GM12878 (cell line): ENCODE measurements at regions not wholly inside any gene's neighbourhood (a gene's known extent, or its start where the extent isn't known, plus 50 kb on each side); places are given as distances from the start of the nearest gene placed in this dataset.

Experiments
- ATAC-seq: fragments of 200-7000 bp; cut with Tn5 transposase; 3 replicates; pipeline ENCODE4 v1.9.1; 2020; ENCODE audit warnings: mild to moderate bottlenecking, moderate library complexity
- BruUV-seq: library from RNA; stranded (reverse); fragments of 400-500 nt; replicated peaks from 2 replicates; lab custom pipeline; 2021; lab: Mats Ljungman, UMichigan
- CTCF ChIA-PET: fragments of 300-600 bp; sonication (Branson Sonifier 250); formaldehyde crosslinking; extraction: SDS; loops from one replicate; lab custom pipeline; 2021; ENCODE audit warnings: inconsistent platforms; lab: Yijun Ruan, JAX
- POLR2A ChIA-PET: fragments of 350-600 bp; formaldehyde crosslinking; extraction: SDS; loops from one replicate; lab custom pipeline; 2021; ENCODE audit warnings: inconsistent platforms; lab: Charles Lee
- RAD21 ChIA-PET: fragments of 300-600 bp; sonication (Branson Sonifier 250); formaldehyde crosslinking; loops from one replicate; lab custom pipeline; 2023; ENCODE audit warnings: antibody characterized with exemption; ENCODE audit not compliant: unreplicated experiment; lab: Charles Lee
- SMC1A ChIA-PET: fragments of 300-600 bp; sonication (Branson Sonifier 250); formaldehyde crosslinking; loops from one replicate; lab custom pipeline; 2023; ENCODE audit not compliant: unreplicated experiment, uncharacterized antibody; lab: Charles Lee
- DNase-seq: peaks from one replicate; pipeline ENCODE4 v3.0.0-alpha.2; 2011; ENCODE audit warnings: low read depth, low spot score
- FAIRE-seq: peaks from 3 replicates; lab custom pipeline; 2011; peaks lifted over from hg19 to GRCh38; lab: Jason Lieb, UNC
- H2AFZ ChIP-seq: 2 replicates; pipeline ENCODE4 v1.6.0; 2011; ENCODE audit warnings: low read depth, low read length, control low read depth; ENCODE audit not compliant: control insufficient read depth
- H3K27ac ChIP-seq: 2 replicates; pipeline ENCODE4 v1.5.1; 2011; ENCODE audit warnings: control low read depth; ENCODE audit not compliant: control insufficient read depth, insufficient read depth
- H3K27me3 ChIP-seq, 2 experiments: replicated peaks in 1 of 2; 2 replicates each; pipeline versions ENCODE4 v1.6.0 to v1.6.1; 2011; ENCODE audit warnings: low read length in 1 of 2; ENCODE audit not compliant: control insufficient read depth in 2 of 2, insufficient read depth in 2 of 2
- H3K36me3 ChIP-seq, 2 experiments: 2 replicates each; pipeline ENCODE4 v1.5.1; 2011; ENCODE audit warnings: low read length in 1 of 2; ENCODE audit not compliant: control insufficient read depth in 2 of 2, insufficient read depth in 2 of 2
- H3K4me1 ChIP-seq: 2 replicates; pipeline ENCODE4 v1.6.1; 2011; ENCODE audit warnings: mild to moderate bottlenecking, low read length, moderate library complexity, mixed read lengths; ENCODE audit not compliant: control insufficient read depth, insufficient read depth
- H3K4me2 ChIP-seq: 2 replicates; pipeline ENCODE4 v1.6.0; 2011; ENCODE audit warnings: control low read depth; ENCODE audit not compliant: control insufficient read depth, insufficient read depth
- H3K4me3 ChIP-seq: fragments of 200-600 bp; sonication (generic); 2 replicates; pipeline ENCODE4 v1.5.1; 2016
- H3K79me2 ChIP-seq: 2 replicates; pipeline ENCODE4 v1.6.0; 2011; ENCODE audit warnings: low read length; ENCODE audit not compliant: control insufficient read depth, insufficient read depth
- H3K9ac ChIP-seq: 2 replicates; pipeline ENCODE4 v1.8.0; 2011; ENCODE audit warnings: low read length, control low read depth, mixed read lengths; ENCODE audit not compliant: control insufficient read depth, insufficient read depth
- H3K9me3 ChIP-seq: replicated peaks from 3 replicates; pipeline ENCODE4 v1.5.1; 2011; ENCODE audit warnings: mild to moderate bottlenecking, low read length; ENCODE audit not compliant: control insufficient read depth, insufficient read depth
- H4K20me1 ChIP-seq: 2 replicates; pipeline ENCODE4 v1.6.0; 2011; ENCODE audit not compliant: control insufficient read depth, insufficient read depth
- BHLHE40 ChIP-seq, 2 experiments: fragments of 450-650 bp in 1 of 2; IDR thresholded peaks; 2 replicates each; pipeline ENCODE4 v1.6.1; 2011 to 2017; ENCODE audit warnings: low read depth in 2 of 2, borderline replicate concordance in 1 of 2, improper control_type of control experiment in 1 of 2, low read length in 1 of 2, mild to moderate bottlenecking in 1 of 2
- E2F4 ChIP-seq: IDR thresholded peaks from 2 replicates; pipeline ENCODE4 v1.6.1; 2012; ENCODE audit warnings: low read depth, low read length, improper control_type of control experiment
- ESRRA ChIP-seq: IDR thresholded peaks from 2 replicates; pipeline ENCODE4 v1.6.1; 2012; ENCODE audit warnings: mild to moderate bottlenecking, low read length, improper control_type of control experiment
- GATAD2B ChIP-seq: fragments of 450-650 bp; conservative IDR thresholded peaks from 2 replicates; pipeline ENCODE4 v1.6.1; 2017; ENCODE audit warnings: low read depth, mild to moderate bottlenecking, moderate library complexity
- HCFC1 ChIP-seq: fragments of 150-350 bp; IDR thresholded peaks from 2 replicates; pipeline ENCODE4 v1.6.1; 2014; ENCODE audit warnings: low read length
- IRF5 ChIP-seq: fragments of 450-650 bp; IDR thresholded peaks from 2 replicates; pipeline ENCODE4 v1.6.1; 2017; ENCODE audit warnings: borderline replicate concordance
- KAT2A ChIP-seq: conservative IDR thresholded peaks from 2 replicates; pipeline ENCODE4 v1.6.1; 2011; ENCODE audit warnings: low read depth, low read length; ENCODE audit not compliant: control insufficient read depth
- KDM1A ChIP-seq: fragments of 200-600 bp; sonication (generic); IDR thresholded peaks from 2 replicates; pipeline ENCODE4 v1.6.1; 2016; ENCODE audit warnings: borderline replicate concordance
- NFIC ChIP-seq: IDR thresholded peaks from 2 replicates; pipeline ENCODE4 v1.6.1; 2012; ENCODE audit warnings: low read depth, mild to moderate bottlenecking, inconsistent platforms, low read length, moderate library complexity
- SREBF1 ChIP-seq: IDR thresholded peaks from 2 replicates; pipeline ENCODE4 v1.6.1; 2012; ENCODE audit warnings: mild to moderate bottlenecking, low read length
- ZBTB40 ChIP-seq: fragments of 450-650 bp; IDR thresholded peaks from 2 replicates; pipeline ENCODE4 v1.6.1; 2016; ENCODE audit warnings: mild to moderate bottlenecking, moderate library complexity, borderline replicate concordance
- ZNF24 ChIP-seq: fragments of 450-650 bp; IDR thresholded peaks from 2 replicates; pipeline ENCODE4 v1.6.1; 2017; ENCODE audit warnings: antibody characterized with exemption, mild to moderate bottlenecking
- ZNF384 ChIP-seq: IDR thresholded peaks from 2 replicates; pipeline ENCODE4 v1.6.1; 2012; ENCODE audit warnings: low read depth, mild to moderate bottlenecking, low read length, improper control_type of control experiment, borderline replicate concordance
- WGBS: methylation state at CpG from one replicate; pipeline ENCODE4 v1.1.6; 2016; ENCODE audit warnings: low lambda C conversion rate; ENCODE audit not compliant: insufficient replicate concordance, insufficient coverage; ENCODE audit errors: missing lambda C conversion rate; 5-methylcytosine and 5-hydroxymethylcytosine counted together
- in situ Hi-C: fragments of 300-500 bp; cut with MboI; formaldehyde crosslinking; loops from 9 replicates; pipeline ENCODE4 v1.14.3; 2018; ENCODE audit warnings: mixed read lengths
- intact Hi-C: fragments of 100-400 bp; cut with micrococcal nuclease; formaldehyde crosslinking; loops from one replicate; pipeline ENCODE4 v1.14.2; 2022; ENCODE audit not compliant: unreplicated experiment

- Histone ChIP-seq H3K4me2 (no peak overlapping the region), H3K9me3 (no peaks in the 10 kb centered on the region), H3K27ac (no peak overlapping the region), H3K27me3 (no peaks in the 10 kb centered on the region), H3K4me3 (no peak overlapping the region), H3K4me1 (no peaks in the 10 kb centered on the region), H2AFZ (no peak overlapping the region), H3K36me3 (no peaks in the 10 kb centered on the region), H3K9ac (no peak overlapping the region), H3K79me2 (no peaks in the 10 kb centered on the region), H4K20me1 (no peaks in the 10 kb centered on the region)
- TF ChIP-seq SREBF1: no peak
- no peak for TF ChIP-seq GATAD2B
- TF ChIP-seq HCFC1: no peak
- no peak for TF ChIP-seq BHLHE40 (IDR thresholded peaks at IDR 0.05; ENCODE audit: borderline replicate concordance in 1 of 2, low read depth in 2 of 2, low read length in 1 of 2)
- WGBS: 38% methylated on average over 1 of the region's 1 CpG
- POLR2A ChIA-PET: no interaction called here
- RAD21 ChIA-PET: no interaction called here
- SMC1A ChIA-PET: no interaction called here
- CTCF ChIA-PET: no interaction called here
- FAIRE-seq: no peak
- in situ Hi-C loops: no loop called here
- BruUV-seq: no TSS peak
- no peak for DNase-seq
- no peak for ATAC-seq
- intact Hi-C loops: no loop called here
These were observed 435.8 kb upstream of the PAPPA start for GRCh38 chr9:115717711-115718173.

GRCh38 chr9:115730396-115730795 is 423.2 kb upstream of the PAPPA start:
- Histone ChIP-seq H3K4me3 (no peak overlapping the region), H3K27ac (no peak overlapping the region), H3K4me1 (no peaks in the 10 kb centered on the region), H2AFZ (no peak overlapping the region), H3K4me2 (no peak overlapping the region), H3K9me3 (no peaks in the 10 kb centered on the region), H3K27me3 (no peaks in the 10 kb centered on the region), H3K79me2 (no peaks in the 10 kb centered on the region), H4K20me1 (no peaks in the 10 kb centered on the region), H3K36me3 (no peaks in the 10 kb centered on the region), H3K9ac (no peak overlapping the region)
- POLR2A ChIA-PET: no interaction called here
- WGBS: 33% methylated on average over 4 of the region's 4 CpGs
- FAIRE-seq: no peak
- in situ Hi-C loops: no loop called here
- ATAC-seq: no peak
- DNase-seq: no peak
- CTCF ChIA-PET: no interaction called here
- intact Hi-C loops: no loop called here
- SMC1A ChIA-PET: no interaction called here
- RAD21 ChIA-PET: no interaction called here
- BruUV-seq: no TSS peak
- TF ChIP-seq KAT2A (no peak), E2F4 (no peak), NFIC (no peak), ZNF384 (no peak), IRF5 (no peak), ZNF24 (no peak), ESRRA (no peak), ZBTB40 (no peak), KDM1A (no peak)
